LNCaP clone FGC (cell line): ENCODE measurements at regions not wholly inside any gene's neighbourhood (a gene's known extent, or its start where the extent isn't known, plus 50 kb on each side); places are given as distances from the start of the nearest gene placed in this dataset.

Experiments
- DNase-seq: peaks from one replicate; pipeline ENCODE4 v3.0.0-alpha.2; 2011; ENCODE audit warnings: low read depth
- H3K4me3 ChIP-seq: 2 replicates; pipeline ENCODE4 v1.5.1; 2011; ENCODE audit warnings: mild to moderate bottlenecking, low read depth, low read length, control low read depth
- CTCF ChIP-seq: IDR thresholded peaks from 2 replicates; pipeline ENCODE4 v1.5.1; 2012; ENCODE audit warnings: mild to moderate bottlenecking; ENCODE audit not compliant: control insufficient read depth, insufficient read depth; ENCODE audit errors: extremely low read depth

GRCh38 chrX:7225338-7225737 is 77.4 kb upstream of the PUDP start:
- TF ChIP-seq CTCF = no peak
- DNase-seq = no peak
- H3K4me3 ChIP-seq = no peak overlapping the region

GRCh38 chrX:7223271-7223670 is 75.3 kb upstream of the PUDP start:
- DNase-seq = no peak
- no peak overlapping the region for H3K4me3 ChIP-seq
- TF ChIP-seq CTCF = no peak

- no peak overlapping the region for H3K4me3 ChIP-seq
- DNase-seq = no peak
These were observed 72.2 kb upstream of the PUDP start for GRCh38 chrX:7220121-7220520.

GRCh38 chrX:7219153-7219705 is 71.3 kb upstream of the PUDP start:
- TF ChIP-seq CTCF = no peak
- no peak overlapping the region for H3K4me3 ChIP-seq
- no peak for DNase-seq

More at GRCh38 chrX:7220121-7220520, 72.2 kb upstream of the PUDP start:
- no peak for TF ChIP-seq CTCF

- no peak overlapping the region for H3K4me3 ChIP-seq
- DNase-seq = no peak
- TF ChIP-seq CTCF = no peak
These were observed 70.6 kb upstream of the PUDP start for GRCh38 chrX:7218321-7219152.

- no peak for TF ChIP-seq CTCF
- DNase-seq = no peak
- H3K4me3 ChIP-seq = no peak overlapping the region
These were observed 69.1 kb upstream of the PUDP start for GRCh38 chrX:7216981-7217587.
